ENCODE measurements at regions not wholly inside any gene's neighbourhood (a gene's known extent, or its start where the extent isn't known, plus 50 kb on each side); places are given as distances from the start of the nearest gene placed in this dataset.

DNA sequence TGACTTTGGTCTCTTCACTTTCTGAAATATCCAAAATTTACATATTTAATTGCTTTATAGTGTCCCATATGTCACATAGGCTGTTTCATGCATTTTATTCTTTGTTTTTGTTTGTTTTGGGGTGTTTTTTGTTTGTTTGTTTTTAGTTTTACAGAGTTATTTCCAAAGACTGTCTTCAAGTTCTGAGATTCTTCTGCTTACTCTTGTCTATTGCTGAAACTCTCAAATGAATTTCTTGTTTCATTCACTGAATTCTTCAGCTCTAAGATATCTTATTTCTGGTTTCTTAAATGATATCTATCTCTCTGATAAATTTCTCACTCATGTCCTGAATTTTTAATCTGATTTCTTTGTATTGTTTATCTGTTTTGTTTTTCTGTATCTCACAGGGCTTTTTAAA is 412.0 kb upstream of the ATP2B1 start:
- DNase-seq, result no peak

DNA sequence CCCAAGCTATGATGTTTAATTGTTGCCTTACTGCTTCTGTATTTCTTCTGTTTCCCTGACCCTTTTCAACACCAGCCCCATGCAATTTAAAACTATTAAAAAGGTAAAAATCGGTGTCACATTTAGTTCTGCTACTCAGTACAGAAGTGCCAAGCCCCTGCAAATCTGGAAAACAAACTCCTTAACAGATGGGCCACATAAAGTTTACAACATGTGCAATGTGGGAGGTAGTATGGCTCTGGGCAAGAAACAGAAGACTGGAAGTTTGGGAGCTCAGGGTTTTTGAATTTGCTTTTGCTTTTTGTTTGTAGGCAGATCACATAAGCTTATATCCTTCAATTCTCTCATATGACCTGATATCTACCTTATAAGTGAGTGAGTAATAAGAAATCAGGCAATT is 404.0 kb upstream of the ATP2B1 start:
- DNase-seq, result no peak

DNA sequence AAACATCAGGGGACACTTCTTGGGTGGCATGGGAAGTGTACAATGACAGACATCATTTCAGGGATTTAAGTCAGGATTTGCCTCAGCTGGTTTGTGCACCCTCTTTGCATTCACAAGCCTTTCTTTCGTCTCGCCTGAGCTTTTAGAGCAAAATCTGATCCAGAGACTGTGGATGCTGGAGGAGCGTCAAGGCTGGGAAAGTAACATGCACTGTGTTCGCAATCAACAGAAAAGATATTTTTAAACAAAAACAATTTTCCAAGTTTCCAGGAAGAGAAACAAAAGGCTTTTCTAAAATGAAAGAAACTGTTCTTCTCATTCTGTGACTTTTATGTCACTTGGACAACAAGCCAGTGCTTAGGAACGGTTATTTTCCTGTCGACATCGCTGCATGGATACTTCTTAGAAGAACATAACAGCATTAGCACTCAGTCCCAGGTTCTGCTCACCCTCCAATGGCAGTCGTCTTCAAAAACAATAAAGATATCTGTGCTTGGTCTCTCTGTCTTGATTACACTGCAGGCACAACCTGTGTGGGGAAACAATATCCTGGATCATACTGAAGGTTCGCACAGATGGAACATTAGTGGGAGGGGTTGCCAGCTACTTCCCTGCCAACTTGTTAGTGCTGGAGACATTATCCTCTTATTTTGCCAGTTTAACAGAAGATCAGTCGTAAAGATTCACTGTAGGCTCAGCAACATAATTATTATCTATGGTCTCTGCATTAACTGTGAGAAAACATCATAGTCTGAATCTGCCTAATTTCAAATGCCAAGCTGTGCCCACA is 403.3 kb upstream of the ATP2B1 start:
- no peak for DNase-seq

DNA sequence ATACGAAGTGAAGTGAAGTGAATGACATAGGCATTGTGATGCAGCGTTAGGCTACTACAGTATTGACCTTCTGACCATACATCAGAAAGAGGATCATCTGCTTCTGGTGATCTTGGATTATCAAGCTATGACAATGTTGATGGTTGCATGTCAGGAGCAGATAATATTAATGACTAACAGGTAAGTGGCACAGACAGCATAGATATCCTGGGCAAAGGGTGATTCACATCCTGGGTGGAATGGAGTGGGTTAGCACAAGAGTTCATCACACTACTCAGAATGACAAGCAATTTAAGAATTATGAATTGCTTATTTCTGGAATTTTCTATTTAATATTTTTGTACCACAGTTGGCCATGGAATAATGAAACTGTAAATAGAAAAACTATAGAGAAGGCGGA is 397.9 kb upstream of the ATP2B1 start:
- DNase-seq, result no peak

DNA sequence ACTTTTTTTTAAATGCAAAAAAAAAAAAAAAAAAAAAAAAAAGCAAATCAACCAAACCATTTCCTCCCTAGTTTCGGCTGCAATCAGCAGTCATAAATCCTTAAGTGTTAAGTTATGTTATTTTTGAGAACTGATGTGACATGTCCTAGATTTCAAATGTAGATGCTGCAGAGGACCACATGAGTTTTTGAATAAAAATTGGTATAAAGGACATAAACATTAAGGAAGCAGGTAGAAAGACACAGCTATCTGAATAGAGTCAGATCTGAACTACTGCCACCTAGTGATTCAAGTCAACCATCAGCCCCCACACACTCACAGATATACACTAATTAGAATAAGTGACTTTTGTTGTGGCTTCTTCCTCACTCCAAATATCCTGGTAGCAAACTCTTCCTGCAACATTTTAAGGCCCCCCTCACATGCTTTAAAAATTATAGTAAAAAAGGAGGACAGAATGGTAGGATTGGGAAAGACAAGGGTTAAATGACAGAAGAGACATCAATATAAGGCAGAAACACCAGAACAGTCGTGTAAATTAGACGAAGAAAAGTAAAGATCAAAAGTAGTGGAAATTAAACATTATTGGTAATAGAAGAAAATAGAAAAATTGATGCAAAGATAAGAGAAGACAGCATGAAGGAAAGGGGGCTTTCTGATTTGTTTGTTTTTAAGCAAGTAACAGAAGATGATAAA is 394.5 kb upstream of the ATP2B1 start:
- no peak for DNase-seq

DNA sequence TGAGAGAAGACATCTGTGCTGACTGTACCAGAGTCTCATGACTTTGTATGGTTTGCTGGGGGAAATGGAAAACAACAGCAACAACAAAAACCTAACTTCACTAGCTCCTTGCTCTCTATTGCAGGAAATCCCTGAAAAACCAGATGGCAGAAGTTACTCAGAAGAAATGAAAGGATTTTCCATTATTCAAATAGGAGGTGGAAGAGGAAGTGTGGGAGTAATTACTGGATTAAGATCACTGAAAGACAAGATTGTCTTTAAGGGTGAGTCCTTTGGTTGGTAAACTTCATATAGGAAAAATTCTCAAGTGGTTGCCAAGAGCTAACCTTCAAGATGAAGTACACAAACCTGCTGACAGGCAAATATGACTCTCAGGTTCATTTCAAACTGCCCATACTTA is 391.9 kb upstream of the ATP2B1 start:
- no peak for DNase-seq

DNA sequence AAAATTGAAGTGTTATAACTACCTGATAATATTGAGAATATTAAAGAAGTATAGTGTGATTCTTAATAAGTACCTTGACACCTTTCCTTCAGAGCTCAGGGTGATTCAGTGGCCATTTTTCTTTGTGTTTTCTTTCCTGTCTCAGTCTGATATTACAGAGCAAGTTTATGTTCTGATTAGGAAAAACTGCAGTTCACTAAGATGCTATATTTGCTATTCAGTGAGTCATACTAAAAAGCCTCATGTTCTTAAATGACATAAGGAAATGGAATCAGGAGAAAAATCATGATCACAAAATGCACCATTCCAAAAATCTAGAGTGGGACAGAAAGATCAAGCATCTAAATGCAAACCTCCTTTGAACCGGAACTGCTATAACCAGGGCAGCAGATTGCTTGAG is 390.6 kb upstream of the ATP2B1 start:
- DNase-seq, result no peak

DNA sequence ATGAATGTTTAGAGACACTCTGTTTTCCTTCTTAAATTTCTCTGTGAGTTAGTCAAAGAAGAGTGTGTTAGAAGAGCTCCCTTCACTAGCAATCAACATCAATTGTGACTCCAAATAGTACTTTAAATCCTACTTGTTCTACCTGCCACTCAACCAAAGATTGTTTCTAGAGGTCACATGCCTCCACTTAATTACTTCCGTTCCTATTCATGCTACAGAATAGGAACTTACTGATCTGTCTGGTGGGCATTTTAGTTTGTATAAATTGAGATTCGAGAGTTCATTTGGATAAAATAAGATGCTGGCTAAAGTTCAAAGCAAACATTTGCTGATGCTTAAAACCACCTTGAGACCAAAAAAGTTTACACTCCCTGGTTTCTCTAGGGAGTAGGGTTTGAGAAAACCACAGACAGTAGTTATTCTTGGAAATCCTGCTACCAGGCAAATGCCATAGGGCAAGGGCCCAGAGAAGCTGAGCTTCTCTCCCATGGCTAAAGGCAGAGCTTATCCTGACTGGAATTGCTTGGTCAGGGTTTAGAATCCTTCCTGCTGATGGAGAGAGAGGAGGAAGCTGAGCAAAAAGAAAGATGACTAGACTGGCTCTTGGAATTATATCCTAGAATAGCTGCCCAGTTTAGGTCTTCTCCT is 389.6 kb upstream of the ATP2B1 start:
- no peak for DNase-seq

DNA sequence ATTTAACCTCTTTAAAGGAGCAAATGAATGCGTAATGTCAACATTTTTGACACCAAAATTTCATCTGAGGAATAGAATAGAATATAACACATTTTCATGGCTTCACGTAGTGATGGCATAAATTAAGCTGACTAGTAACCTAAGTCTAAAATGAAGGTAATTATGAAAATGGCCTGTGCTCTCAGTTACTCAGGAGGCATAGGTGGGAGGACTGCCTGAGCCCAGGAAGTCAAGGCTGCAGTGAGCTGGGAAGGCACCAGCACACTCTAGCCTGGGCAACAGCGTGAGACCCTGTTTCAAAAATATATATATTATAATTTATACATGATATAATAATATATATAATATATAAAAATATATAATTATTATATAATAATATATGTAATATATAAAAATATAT is 383.2 kb upstream of the ATP2B1 start:
- no peak for DNase-seq

DNA sequence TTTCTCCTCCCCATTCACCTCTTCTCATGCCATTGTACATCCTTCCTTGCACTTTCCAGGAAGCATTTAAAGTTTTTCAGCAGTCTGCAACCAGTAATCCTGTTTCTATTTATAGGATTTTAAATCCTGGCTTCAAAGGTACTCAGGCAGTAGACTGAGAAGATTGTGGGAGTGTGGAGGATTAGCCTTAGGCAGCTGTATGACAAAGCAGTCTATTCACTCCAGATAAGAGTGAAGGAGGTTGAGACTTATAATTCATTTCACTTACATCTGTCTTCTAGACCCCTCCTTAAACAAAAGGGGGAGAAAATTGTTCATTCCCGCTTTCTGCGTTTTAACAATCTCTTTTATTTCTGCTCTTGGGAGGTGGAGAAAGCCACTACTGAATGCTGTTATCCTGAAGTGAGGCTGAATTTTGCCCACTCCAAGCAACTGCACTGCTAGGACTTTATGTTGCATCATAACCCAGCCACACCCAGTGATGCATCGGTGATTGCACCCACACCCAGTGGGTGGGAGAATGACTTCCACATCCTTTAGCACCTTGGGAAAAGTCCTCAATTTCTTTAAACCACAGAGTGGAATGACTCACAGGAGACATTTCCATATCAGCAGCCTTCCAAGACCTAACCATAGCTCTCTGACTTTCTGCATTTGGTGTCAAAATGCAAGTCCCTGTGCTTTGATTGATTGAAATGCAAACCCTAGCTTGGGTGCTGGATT is 382.5 kb upstream of the ATP2B1 start:
- no peak for DNase-seq

DNA sequence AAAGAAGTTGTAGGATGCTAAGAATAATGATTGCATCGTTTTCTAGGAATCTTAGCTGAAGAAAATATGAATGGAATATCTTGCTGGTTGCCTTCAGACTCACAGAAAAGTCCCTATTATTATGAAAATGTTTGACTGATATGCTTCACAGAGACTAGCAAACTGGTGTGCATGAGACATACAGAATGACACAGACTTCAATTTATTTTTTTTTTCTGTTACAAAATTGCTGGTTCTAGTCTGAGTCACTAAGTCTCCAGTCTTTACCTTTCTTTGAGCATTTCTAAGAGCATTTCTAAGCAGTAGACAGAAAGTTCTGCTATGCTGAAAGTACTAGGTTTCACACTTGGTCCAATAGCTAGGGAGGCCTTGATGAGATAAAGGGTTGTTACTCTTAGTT is 377.6 kb upstream of the ATP2B1 start:
- DNase-seq, result no peak

DNA sequence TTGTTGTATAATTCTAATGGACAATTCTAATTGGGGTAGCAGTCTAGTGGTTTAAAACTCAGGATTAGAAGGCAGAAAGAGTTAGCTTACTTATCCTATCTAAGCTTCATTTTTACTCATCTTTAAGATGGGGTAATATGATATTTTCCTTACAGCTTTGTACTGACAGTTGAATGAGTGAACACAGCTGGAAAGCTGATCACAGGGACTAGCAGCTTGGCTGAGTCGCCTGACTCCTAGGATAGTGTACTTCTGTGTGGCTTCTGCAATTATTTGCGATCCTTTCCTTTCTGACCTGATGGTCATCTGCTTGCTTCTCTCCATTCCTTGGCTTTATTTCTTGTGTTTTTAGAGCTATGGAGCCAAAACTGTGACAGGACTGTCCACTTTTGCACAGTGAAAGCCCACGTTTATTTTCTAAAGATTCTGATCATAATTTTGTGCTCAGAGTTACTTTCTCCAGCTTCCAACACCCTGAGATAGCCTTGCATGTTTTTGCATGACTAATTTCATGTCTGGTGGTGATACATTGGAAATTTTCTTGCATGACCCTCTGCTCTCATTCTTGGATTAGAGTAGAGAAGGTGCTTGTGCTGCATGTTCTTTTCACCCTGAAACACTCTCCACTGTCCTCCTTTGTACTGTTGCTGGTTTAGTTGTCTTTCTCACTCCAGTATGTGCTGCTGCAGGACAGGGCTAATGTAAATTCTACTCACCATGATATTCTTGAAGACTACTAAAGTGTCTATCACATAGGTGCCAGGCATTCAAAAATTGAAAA is 377.0 kb upstream of the ATP2B1 start:
- DNase-seq, result no peak

DNA sequence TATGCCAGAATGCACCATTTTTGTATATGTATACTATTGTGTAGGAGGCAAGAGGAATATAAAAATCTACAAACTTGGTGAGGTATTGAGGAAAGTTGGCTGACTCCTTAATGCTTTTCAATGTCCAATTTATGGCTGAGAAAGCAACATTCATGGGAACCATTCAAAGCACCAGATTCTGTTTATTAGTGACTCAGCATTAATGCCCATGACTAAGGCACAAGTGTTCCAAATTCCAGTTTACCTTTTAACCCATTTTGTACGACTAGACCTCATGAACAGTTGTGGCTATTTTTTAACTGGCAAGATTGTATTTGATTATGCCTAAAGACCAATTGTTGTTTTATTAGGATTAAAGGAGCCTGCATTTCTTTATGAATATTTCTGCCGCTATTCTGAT is 375.4 kb upstream of the ATP2B1 start:
- DNase-seq, result no peak

DNA sequence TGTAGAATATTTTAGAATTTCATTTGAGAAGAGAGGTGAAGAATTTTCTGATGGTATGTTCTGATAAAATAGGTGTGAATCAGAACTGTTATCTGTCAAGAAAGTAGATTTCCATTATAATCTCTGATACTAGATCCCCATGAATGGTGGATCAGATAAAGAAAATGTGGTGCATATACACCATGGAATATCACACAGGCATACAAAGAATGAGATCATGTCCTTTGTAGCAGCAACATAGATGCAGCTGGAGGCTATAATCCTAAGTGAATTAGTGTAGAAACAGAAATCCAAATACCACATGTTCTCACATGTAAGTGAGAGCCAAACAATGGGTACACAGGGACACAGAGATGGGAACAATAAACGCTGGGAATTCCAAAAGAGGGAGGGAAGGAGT is 372.0 kb upstream of the ATP2B1 start:
- DNase-seq, result no peak

DNA sequence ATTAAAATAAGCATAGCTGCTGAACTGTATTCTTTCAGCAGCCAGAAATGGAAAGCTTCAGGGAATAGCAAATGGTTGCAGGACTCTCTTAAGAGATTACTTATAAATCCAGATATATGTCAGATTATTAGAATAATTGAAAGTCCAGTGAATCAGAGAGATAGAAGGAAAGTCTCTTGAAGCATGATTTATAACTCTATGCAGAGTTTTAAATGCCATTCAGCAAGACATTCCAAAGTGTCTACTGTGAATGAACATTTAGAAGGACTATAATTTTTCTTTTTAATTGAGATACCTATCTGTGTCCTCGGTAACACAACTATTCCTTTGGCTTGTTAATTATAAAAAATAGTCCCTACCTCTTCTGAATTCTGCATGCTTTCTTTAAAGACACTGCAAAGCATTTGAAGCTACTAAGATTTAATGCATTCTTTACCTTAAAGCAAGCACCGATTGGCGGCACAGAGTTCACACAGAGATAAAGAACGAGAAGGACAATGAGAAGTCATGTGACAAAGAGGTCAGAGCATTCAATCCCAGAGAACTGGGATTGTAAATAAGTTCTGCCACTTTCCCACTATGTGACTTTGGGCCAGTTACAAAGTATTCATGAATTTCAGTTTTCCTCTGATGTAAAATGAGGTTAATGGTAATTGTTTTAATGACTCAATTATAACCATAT is 371.0 kb upstream of the ATP2B1 start:
- DNase-seq, result no peak

DNA sequence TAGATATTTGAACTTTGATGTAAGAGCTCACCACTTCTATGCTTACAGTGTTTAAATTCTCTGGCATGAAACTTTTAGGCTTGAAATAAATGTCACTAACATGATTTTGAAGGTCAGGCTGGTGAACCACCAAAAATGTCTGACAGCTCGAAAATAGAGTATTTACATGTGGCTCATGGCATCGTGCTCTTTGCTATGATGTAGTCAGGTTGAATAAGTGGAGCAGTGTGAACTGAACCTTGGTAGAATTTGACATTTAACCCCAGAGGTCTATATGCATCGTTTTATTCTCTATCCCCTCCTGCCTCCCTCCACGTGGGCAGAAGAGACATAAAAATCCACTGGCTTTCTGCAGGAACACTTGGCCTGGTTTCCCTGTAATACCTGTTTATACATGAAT is 369.7 kb upstream of the ATP2B1 start:
- DNase-seq, result no peak

DNA sequence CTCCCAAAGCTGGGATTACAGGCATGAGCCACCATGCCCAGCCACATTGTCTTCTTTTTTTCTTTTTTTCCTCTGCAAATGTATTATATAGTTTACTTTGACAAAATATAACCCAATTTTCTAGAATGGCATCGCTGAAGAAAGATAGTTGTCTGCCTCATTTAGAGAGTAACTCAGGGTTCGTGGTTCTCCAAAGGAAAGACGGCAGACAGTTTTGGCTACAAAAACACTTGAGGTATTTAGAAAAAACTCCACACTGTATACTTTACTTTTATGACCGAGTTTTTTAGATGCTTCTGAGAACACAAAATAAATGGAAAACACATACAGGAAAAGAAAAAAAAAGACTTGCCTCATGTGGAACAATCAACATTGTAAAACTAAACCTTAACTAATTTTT is 369.1 kb upstream of the ATP2B1 start:
- no peak for DNase-seq

DNA sequence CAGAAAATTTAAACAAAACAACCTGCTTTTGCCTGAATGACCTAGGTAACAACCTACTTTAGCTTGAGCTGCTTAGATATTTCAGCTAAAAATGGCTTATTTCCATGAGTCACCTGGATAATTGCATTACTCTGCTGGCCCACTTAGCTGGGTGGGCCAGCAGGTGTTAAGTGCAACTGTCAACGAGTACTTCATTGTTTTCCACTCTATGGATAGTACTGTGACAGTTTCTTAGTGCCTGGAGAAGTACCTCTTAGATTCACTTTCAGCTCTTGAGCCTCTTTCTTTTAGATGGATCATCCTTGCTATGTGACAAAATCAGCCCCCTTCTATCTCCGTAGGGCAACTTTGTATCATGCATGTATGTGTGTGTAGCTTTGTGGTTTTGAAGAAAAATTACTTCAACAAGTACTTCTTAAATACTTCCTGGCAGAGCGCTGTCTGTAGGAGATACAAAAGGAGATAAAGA is 368.2 kb upstream of the ATP2B1 start:
- DNase-seq, result no peak

DNA sequence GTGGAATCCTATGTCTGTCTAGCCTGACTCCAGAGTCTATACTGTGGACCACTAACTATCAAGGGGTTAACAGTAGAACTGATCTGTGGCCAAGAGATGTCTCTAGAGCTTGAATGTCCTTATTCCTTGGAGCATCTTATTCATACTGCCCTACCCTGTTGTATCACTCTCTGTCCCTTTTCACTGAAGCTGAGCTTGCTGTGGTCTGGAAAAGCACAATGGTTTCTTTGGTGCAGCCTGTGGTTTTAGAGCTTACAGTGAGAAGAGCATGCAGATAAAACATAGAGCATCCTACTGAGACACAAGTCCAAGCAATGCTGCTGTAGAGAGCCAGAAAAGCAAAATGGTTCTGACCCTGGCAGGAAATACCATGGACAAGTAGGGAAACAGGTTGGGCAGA is 367.0 kb upstream of the ATP2B1 start:
- DNase-seq, result no peak

DNA sequence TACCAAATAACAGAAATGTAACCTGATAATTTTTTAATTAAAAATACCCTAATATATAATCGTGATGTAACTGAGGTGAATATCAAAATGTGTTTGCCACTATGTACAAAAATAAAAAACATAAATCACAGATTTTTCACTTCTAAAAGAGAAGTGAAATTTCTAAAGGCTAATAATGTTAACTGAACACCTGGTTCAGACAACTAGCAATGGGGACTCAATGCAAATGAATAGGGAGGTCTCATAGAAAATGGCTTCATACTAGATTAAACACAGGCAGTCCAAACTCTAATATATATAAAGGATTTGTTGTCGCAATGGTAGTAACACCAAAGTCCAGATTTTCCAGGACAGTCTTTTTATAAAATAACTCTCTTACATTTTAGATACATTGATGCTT is 365.4 kb upstream of the ATP2B1 start:
- DNase-seq, result no peak

DNA sequence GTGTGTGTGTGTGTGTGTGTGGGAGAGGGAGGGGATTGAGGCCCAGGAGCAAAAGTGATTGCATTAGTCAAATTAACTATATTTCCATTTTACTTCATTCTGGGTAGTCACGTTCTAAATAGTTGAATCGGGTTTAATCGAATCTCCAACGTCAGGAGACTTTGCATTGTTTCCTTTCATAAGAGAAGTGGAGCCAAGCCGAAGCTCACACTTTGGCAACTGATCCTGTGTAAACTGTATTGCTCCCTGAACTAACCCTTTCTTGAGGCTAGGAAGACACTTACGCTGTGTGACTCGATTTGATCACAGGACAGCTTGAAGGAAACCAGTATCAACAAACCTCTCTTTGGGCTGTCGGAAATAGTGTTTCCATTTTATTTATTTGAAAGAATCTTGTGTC is 363.4 kb upstream of the ATP2B1 start:
- no peak for DNase-seq

DNA sequence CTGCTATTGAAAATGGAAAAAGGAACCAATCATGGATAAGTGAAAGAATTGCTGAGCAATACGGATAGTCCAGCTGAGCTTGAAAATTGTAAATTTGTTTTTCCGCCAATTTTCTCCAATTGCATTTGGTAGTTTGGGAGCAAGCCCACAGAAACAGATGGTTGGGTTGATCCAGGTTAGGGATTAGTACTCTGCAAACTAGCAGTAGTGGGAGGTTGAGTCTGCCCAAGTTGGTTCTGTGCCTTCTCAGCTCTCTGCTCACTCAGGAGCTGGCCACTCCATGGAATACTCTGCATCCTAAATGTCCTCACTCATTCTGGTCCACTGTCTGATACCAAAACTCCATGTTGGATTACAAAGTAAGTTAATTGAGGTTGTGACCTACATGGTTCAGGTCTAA is 361.1 kb upstream of the ATP2B1 start:
- no peak for DNase-seq
